ENCODE measurements at regions not wholly inside any gene's neighbourhood (a gene's known extent, or its start where the extent isn't known, plus 50 kb on each side); places are given as distances from the start of the nearest gene placed in this dataset.

DNA sequence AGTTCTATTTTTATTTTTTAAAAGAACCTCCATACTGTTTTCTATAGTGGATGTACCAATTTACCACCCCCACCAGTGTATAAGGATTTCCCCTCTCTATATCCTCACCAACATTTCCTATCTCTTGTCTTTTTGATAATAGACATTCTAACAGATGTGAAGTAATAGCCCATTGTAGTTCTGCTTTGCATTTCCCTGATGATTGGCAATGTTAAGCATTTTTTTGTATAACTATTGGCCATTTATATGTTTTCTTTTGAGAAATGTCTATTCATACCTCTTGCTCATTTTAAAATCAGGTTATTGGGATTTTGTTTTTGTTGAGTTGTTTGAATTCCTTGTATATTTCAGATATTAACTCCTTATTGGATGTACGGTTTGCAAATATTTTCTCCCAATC lies 251.1 kb upstream of the HTR2C start:
- no peak overlapping the region for H2AFZ ChIP-seq
- no peak overlapping the region for H3K27ac ChIP-seq
- WGBS, 2 experiments (ENCODE audit: low coverage in 1 of 2, low lambda C conversion rate in 2 of 2, missing lambda C conversion rate in 2 of 2) = 53 to 56% methylated on average over 1 of the region's 1 CpG

DNA sequence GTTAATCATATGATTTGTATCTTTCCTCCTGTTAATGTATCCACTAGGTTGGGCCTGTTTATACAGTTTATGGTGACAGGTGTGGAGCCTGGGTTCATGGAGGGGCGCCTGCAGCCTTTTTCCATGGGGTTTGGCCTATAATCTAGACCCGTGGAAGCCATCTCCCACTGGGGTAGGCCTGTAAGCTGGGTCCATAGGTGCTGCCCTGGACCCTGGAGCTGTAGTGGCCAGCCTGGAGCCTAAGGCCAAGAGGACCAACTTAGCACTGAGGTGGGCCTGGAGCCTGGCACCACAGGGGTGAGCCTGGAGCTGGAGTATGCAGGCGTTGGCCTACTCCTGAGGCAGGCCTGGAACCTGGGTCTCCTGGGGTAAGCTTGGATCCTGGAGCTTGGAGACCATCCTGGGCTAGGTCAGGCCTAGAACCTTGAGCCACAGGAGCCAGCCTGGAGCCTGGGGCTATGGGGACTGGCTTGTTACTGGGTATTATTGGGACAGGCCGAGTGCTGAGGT lies 249.4 kb upstream of the HTR2C start:
- no peaks in the 10 kb centered on the region for H3K36me3 ChIP-seq (ENCODE audit: low read depth)
- TF ChIP-seq EZH2phosphoT487 (IDR thresholded peaks at IDR 0.05; ENCODE audit: insufficient read depth, low read depth) (no peak), EZH2 (IDR thresholded peaks at IDR 0.05; ENCODE audit: insufficient read depth, poor library complexity, severe bottlenecking) (no peak)
- H2AFZ ChIP-seq = no peak overlapping the region
- H3K4me2 ChIP-seq (ENCODE audit: unreplicated experiment) = no peak overlapping the region
- no peak for DNase-seq
- H3K4me1 ChIP-seq (ENCODE audit: insufficient read depth) = no peaks in the 10 kb centered on the region
- no peaks in the 10 kb centered on the region for H3K9me2 ChIP-seq (ENCODE audit: insufficient read depth)
- no peaks in the 10 kb centered on the region for H3K79me2 ChIP-seq (ENCODE audit: insufficient read depth)
- H3K27ac ChIP-seq = no peak overlapping the region
- H3K27me3 ChIP-seq (replicated peaks; ENCODE audit: insufficient read depth) = no peaks in the 10 kb centered on the region
- no peaks in the 10 kb centered on the region for H4K20me1 ChIP-seq (ENCODE audit: insufficient read depth)
- no peaks in the 10 kb centered on the region for H3K9me3 ChIP-seq (ENCODE audit: low read depth)
- no peak overlapping the region for H3K9ac ChIP-seq
- no peak overlapping the region for H3K4me3 ChIP-seq
- WGBS, 2 experiments (ENCODE audit: low coverage in 1 of 2, low lambda C conversion rate in 2 of 2, missing lambda C conversion rate in 2 of 2) = 6 to 13% methylated on average over 4 of the region's 4 CpGs
- in situ Hi-C loops (cut with MboI) = no loop called here
- H3F3A ChIP-seq (ENCODE audit: insufficient read depth) = no peaks in the 10 kb centered on the region

More for the DNA sequence above, 251.1 kb upstream of the HTR2C start:
- H3K4me2 ChIP-seq (ENCODE audit: unreplicated experiment) = no peak overlapping the region
- H3K27me3 ChIP-seq (replicated peaks; ENCODE audit: insufficient read depth) = no peaks in the 10 kb centered on the region
- no peaks in the 10 kb centered on the region for H3F3A ChIP-seq (ENCODE audit: insufficient read depth)
- H3K79me2 ChIP-seq (ENCODE audit: insufficient read depth) = no peaks in the 10 kb centered on the region
- H4K20me1 ChIP-seq (ENCODE audit: insufficient read depth) = no peaks in the 10 kb centered on the region
- TF ChIP-seq EZH2 (IDR thresholded peaks at IDR 0.05; ENCODE audit: insufficient read depth, poor library complexity, severe bottlenecking) = no peak
- no peak for TF ChIP-seq EZH2phosphoT487 (IDR thresholded peaks at IDR 0.05; ENCODE audit: insufficient read depth, low read depth)
- H3K9me3 ChIP-seq (ENCODE audit: low read depth) = no peaks in the 10 kb centered on the region
- H3K9me2 ChIP-seq (ENCODE audit: insufficient read depth) = no peaks in the 10 kb centered on the region
- H3K4me1 ChIP-seq (ENCODE audit: insufficient read depth) = no peaks in the 10 kb centered on the region
- DNase-seq = no peak
- in situ Hi-C loops (cut with MboI) = no loop called here
- H3K4me3 ChIP-seq = no peak overlapping the region
- H3K9ac ChIP-seq = no peak overlapping the region
- H3K36me3 ChIP-seq (ENCODE audit: low read depth) = no peaks in the 10 kb centered on the region

DNA sequence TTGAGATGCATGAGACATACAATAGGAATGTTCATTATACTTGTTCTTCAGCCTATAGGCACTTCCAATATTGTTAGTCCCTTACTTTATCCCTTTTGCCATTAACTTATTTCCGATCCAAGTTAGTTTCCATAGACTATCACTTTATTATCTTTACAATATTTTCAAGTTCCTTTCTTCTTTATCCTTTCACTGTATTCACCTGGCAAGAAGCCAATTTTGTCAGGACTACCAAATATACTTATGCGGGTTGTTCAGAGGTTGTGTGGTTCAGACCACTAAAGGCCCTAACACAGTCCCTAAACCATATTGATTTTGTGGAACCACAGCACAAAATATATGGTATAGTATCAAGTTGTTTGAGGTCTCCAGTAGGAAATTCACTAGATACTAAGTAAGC lies 245.0 kb upstream of the HTR2C start:
- Histone ChIP-seq H2AFZ (no peak overlapping the region), H3K9me2 (ENCODE audit: insufficient read depth) (no peaks in the 10 kb centered on the region), H3K4me3 (no peak overlapping the region), H3K9ac (no peak overlapping the region), H3K9me3 (ENCODE audit: low read depth) (no peaks in the 10 kb centered on the region), H3K36me3 (ENCODE audit: low read depth) (no peaks in the 10 kb centered on the region), H3K27ac (no peak overlapping the region), H3K27me3 (replicated peaks; ENCODE audit: insufficient read depth) (no peaks in the 10 kb centered on the region), H3K4me1 (ENCODE audit: insufficient read depth) (no peaks in the 10 kb centered on the region), H3F3A (ENCODE audit: insufficient read depth) (no peaks in the 10 kb centered on the region), H4K20me1 (ENCODE audit: insufficient read depth) (no peaks in the 10 kb centered on the region), H3K79me2 (ENCODE audit: insufficient read depth) (no peaks in the 10 kb centered on the region), H3K4me2 (ENCODE audit: unreplicated experiment) (no peak overlapping the region)
- TF ChIP-seq EZH2 (IDR thresholded peaks at IDR 0.05; ENCODE audit: insufficient read depth, poor library complexity, severe bottlenecking) = no peak
- no peak for TF ChIP-seq EZH2phosphoT487 (IDR thresholded peaks at IDR 0.05; ENCODE audit: insufficient read depth, low read depth)
- WGBS, 2 experiments (ENCODE audit: low coverage in 1 of 2, low lambda C conversion rate in 2 of 2, missing lambda C conversion rate in 2 of 2) = 92 to 95% methylated on average over 2 of the region's 2 CpGs
- no peak for DNase-seq
- in situ Hi-C loops (cut with MboI) = no loop called here

DNA sequence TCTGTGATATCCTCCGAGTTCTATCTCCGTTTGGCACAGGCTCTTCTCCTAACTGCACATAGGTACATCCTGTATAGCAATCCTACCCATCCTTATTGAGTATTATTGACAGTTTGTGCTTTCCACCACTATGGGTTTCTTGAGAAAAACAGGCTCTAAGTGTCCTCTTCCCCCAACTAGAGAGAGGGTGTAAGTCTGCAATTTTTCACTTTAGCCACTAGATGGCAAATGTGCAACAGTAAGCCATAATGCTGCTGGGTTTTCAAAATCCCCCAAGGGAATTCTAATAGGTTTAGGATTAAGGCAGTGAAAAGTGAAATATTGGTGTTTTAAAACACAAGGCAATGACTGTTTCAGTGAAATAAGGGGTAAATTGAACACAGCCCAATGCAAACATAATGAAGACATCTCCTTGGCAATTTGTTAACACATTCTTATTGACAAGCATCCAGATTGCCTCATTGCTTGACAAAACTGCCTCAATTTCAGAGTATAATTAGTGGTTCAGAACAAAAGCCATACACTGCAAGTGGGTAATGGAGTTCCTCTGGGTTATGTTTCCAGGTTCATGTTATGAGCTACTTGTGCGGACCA lies 239.0 kb upstream of the HTR2C start:
- 44 to 69% methylated on average over 3 of the region's 3 CpGs for WGBS, 2 experiments (ENCODE audit: low coverage in 1 of 2, low lambda C conversion rate in 2 of 2, missing lambda C conversion rate in 2 of 2)
- no peak overlapping the region for H2AFZ ChIP-seq
- H4K20me1 ChIP-seq (ENCODE audit: insufficient read depth) = no peaks in the 10 kb centered on the region
- H3K4me2 ChIP-seq (ENCODE audit: unreplicated experiment) = no peak overlapping the region
- H3K4me3 ChIP-seq = no peak overlapping the region
- no peak for TF ChIP-seq EZH2phosphoT487 (IDR thresholded peaks at IDR 0.05; ENCODE audit: insufficient read depth, low read depth)
- no peak for TF ChIP-seq EZH2 (IDR thresholded peaks at IDR 0.05; ENCODE audit: insufficient read depth, poor library complexity, severe bottlenecking)
- no peaks in the 10 kb centered on the region for H3F3A ChIP-seq (ENCODE audit: insufficient read depth)
- H3K79me2 ChIP-seq (ENCODE audit: insufficient read depth) = no peaks in the 10 kb centered on the region
- in situ Hi-C loops (cut with MboI) = no loop called here
- no peaks in the 10 kb centered on the region for H3K4me1 ChIP-seq (ENCODE audit: insufficient read depth)
- H3K9me3 ChIP-seq (ENCODE audit: low read depth) = no peaks in the 10 kb centered on the region
- no peaks in the 10 kb centered on the region for H3K36me3 ChIP-seq (ENCODE audit: low read depth)
- no peak overlapping the region for H3K9ac ChIP-seq
- no peak overlapping the region for H3K27ac ChIP-seq
- no peaks in the 10 kb centered on the region for H3K9me2 ChIP-seq (ENCODE audit: insufficient read depth)
- DNase-seq = peak; percentile 61
- H3K27me3 ChIP-seq (replicated peaks; ENCODE audit: insufficient read depth) = no peaks in the 10 kb centered on the region
